BE2C (cell line): ENCODE measurements at regions not wholly inside any gene's neighbourhood (a gene's known extent, or its start where the extent isn't known, plus 50 kb on each side); places are given as distances from the start of the nearest gene placed in this dataset.

Experiments
- DNase-seq: peaks from one replicate; pipeline ENCODE4 v3.0.0-alpha.2; 2020
- H3K27me3 ChIP-seq: fragments of 250-450 bp; sonication (Bioruptor Pico); 2 replicates; pipeline ENCODE4 v1.5.1; 2020; ENCODE audit warnings: mild to moderate bottlenecking
- H3K36me3 ChIP-seq: fragments of 250-450 bp; sonication (Bioruptor Pico); 2 replicates; pipeline ENCODE4 v1.5.1; 2020; ENCODE audit warnings: mild to moderate bottlenecking
- H3K4me1 ChIP-seq: fragments of 250-450 bp; sonication (Bioruptor Pico); 2 replicates; pipeline ENCODE4 v1.5.1; 2020
- H3K4me3 ChIP-seq: 2 replicates; pipeline ENCODE4 v1.5.1; 2011; ENCODE audit warnings: low read depth, low read length
- H3K9me3 ChIP-seq: fragments of 250-450 bp; sonication (Bioruptor Pico); 2 replicates; pipeline ENCODE4 v1.5.1; 2020
- TF ChIP-seq, protein P1 (sequence below): IDR thresholded peaks from 2 replicates; pipeline ENCODE4 v1.5.1; 2012; ENCODE audit warnings: mild to moderate bottlenecking, low read depth, low read length

DNA sequence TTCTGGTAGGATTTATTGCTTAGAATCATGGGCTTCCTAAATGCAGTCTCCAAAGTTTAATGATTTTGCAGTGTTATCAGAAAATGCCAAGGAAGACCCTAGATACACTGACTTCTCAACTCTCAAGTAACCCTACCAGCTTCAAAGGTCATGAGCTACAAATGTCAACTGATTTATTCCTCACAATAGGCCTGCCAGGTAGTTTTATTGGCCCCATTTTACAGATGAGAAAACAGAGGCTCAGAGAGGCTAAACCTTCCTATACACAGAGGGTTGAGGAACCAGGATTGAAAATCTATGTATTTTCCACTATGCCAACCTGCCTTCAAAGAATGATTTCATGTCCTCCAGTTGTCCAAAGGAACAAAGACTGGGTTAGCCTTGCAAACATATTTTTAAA is 384.4 kb upstream of the POU3F1 start:
- H3K27me3 ChIP-seq = peaks cover 5% of the 10 kb centered on the region; the same call in 1 of the 2 replicates
- H3K4me1 ChIP-seq = no peaks in the 10 kb centered on the region
- TF ChIP-seq, protein P1, sequence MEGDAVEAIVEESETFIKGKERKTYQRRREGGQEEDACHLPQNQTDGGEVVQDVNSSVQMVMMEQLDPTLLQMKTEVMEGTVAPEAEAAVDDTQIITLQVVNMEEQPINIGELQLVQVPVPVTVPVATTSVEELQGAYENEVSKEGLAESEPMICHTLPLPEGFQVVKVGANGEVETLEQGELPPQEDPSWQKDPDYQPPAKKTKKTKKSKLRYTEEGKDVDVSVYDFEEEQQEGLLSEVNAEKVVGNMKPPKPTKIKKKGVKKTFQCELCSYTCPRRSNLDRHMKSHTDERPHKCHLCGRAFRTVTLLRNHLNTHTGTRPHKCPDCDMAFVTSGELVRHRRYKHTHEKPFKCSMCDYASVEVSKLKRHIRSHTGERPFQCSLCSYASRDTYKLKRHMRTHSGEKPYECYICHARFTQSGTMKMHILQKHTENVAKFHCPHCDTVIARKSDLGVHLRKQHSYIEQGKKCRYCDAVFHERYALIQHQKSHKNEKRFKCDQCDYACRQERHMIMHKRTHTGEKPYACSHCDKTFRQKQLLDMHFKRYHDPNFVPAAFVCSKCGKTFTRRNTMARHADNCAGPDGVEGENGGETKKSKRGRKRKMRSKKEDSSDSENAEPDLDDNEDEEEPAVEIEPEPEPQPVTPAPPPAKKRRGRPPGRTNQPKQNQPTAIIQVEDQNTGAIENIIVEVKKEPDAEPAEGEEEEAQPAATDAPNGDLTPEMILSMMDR = no peak
- H3K9me3 ChIP-seq = no peaks in the 10 kb centered on the region
- no peaks in the 10 kb centered on the region for H3K36me3 ChIP-seq
- H3K4me3 ChIP-seq = no peak overlapping the region
- no peak for DNase-seq

DNA sequence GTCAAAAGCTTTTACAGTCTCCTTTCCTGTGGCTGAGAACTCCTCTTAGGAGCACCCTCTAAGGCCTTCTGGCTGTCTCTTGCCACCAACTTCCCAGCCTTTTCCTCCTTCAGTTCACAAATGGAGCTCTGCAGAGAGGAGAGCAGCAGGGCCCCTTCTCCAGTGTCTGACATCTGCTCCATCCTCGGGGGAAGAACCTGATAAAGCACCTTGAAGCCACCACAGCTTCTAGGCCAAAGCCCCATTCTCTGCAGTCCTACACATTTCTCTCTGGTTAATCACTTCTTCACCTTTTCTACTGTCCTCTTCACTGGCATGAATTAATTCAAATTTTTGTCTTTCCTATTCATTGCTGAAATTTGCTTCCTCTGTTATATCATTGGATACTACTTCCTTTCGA is 378.1 kb upstream of the POU3F1 start:
- TF ChIP-seq, protein P1 = no peak
- Histone ChIP-seq H3K4me3 (no peak overlapping the region), H3K27me3 (no peaks in the 10 kb centered on the region), H3K4me1 (no peaks in the 10 kb centered on the region), H3K36me3 (no peaks in the 10 kb centered on the region), H3K9me3 (no peaks in the 10 kb centered on the region)
- no peak for DNase-seq

DNA sequence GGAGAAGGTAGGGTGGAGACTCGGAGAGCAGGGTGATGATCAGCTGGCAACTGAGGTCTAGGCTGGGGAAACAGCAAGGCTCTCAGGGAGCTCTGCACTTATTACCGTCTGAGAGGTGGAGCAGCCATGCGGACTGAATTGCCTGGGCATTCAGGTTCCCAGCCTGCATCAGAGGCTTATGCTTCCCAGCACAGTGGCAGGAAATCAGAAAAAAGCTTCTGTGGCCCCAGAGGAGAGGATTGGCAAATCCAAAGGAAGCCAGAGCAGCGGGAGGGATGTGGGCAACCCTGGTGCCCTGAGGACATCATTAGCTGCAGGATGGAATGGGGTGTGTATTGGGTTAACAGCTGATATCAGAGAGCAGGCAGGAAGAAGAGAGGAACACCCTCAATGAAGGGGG is 374.1 kb upstream of the POU3F1 start:
- DNase-seq = no peak
- no peaks in the 10 kb centered on the region for H3K9me3 ChIP-seq
- no peaks in the 10 kb centered on the region for H3K36me3 ChIP-seq
- no peak overlapping the region for H3K4me3 ChIP-seq
- H3K4me1 ChIP-seq = no peaks in the 10 kb centered on the region
- no peaks in the 10 kb centered on the region for H3K27me3 ChIP-seq
- TF ChIP-seq, protein P1 = no peak

DNA sequence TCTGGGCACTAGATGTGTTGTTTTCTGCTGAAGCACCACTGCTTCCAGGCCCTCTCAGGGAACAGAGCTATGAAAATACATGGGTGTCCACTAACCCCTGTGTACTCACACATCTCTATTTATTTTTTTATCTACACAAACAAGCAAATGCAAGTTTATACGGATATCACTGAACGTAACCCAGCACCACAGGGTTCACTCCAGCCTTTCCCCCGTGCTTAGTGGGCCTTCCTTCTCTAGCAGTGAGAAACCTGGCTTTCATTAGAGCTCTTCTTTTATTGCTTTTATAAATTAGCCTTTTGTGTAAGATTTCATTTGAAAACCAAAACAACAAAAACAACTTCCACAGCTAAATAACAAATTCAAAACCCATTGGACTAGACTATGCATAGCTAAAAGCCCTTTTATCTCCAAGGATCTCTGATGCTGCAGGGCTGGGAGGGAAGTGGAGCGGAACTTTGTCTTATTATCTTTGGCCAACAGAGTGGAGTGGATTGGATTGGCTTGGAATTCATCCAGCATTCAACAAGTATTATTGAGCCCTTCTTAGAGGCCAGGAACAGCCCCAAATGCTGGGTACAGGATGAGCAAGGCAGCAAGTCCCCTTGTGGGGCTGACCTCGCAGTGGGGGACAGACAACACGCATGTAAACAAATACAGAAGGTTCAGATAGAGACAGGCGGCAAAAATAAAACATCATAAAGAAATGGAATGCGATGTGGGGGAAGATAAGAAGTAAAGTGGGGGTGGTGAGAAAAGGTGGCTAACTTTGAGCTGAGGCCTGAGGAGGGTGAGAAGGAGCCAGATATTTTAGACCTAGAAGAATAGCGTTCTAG is 371.8 kb upstream of the POU3F1 start:
- TF ChIP-seq, protein P1 = no peak
- Histone ChIP-seq H3K27me3 (no peaks in the 10 kb centered on the region), H3K36me3 (no peaks in the 10 kb centered on the region), H3K9me3 (no peaks in the 10 kb centered on the region), H3K4me3 (no peak overlapping the region), H3K4me1 (no peaks in the 10 kb centered on the region)
- DNase-seq = peak; percentile 8

DNA sequence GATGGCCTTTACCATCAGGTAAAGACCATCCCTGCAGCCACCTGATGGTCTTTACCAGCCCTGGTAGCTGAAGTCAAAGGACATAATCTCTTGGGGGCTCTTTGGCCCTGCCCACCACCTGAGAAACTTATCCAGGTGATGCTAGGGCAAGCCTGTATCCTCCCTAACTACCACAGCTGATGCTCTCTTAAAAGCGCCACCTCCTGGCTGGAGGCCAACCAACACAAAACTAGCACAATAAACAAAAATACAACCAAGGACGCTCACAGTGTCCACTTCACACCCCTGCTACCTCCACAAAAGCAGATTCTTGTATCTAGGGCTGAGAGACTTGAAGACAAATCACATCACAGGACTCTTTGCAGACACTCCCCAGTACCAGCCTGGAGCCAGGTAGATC is 357.1 kb upstream of the POU3F1 start:
- Histone ChIP-seq H3K27me3 (no peaks in the 10 kb centered on the region), H3K9me3 (no peaks in the 10 kb centered on the region), H3K4me1 (no peaks in the 10 kb centered on the region), H3K4me3 (no peak overlapping the region), H3K36me3 (no peaks in the 10 kb centered on the region)
- TF ChIP-seq, protein P1 = no peak
- DNase-seq = no peak

DNA sequence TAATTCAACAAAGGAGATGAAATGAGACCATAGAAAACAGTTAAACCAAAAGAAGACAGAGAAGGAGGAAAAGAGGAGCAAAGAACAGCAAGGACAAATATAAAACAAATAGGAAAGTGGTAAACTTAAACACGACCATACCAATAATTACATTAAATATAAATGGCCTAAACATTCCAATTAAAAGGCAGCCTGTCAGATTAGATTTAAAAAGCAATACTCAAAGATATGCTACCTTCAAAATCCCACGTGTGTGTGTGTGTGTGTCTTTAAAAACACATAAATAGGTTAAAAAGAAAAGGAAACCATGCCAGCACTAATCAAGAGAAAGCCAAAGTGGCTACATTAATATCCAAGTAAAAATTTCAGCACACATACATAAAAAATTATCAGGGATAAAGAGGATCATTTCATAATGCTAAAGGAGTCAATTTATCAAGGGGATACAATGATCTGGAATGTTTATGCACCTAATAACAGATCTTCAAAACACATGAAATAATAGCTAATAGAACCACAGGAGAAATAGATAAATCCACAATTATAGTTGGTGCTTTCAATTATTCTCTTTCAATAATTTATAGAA is 355.7 kb upstream of the POU3F1 start:
- no peak for DNase-seq
- TF ChIP-seq, protein P1 = no peak
- Histone ChIP-seq H3K9me3 (no peaks in the 10 kb centered on the region), H3K36me3 (no peaks in the 10 kb centered on the region), H3K4me3 (no peak overlapping the region), H3K4me1 (no peaks in the 10 kb centered on the region), H3K27me3 (no peaks in the 10 kb centered on the region)
